ENCODE measurements at regions not wholly inside any gene's neighbourhood (a gene's known extent, or its start where the extent isn't known, plus 50 kb on each side); places are given as distances from the start of the nearest gene placed in this dataset.

DNA sequence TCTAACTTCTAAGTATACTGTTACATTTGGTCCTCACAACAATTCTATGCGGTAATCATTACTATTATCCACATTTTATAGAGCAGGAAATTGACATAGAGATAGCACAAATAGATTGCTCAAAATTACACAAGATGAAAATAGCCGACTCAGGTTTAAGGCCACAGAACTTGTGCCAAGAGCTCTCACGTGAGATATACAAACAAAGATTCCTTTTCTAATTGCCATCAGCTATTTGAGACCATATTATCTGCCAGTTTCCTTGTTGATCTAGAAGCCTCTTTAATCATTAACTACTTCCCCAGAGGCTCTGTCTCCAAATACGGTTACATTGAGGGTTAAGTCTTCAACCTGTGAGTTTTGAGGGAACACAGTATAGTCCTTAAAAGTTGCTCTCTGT is 61.0 kb upstream of the GLYATL1B start:
- POLR2A ChIA-PET, result no interaction called here
- Histone ChIP-seq H3K9me3 (replicated peaks; ENCODE audit: control insufficient read depth, insufficient read depth, low read length) (no peaks in the 10 kb centered on the region), H3K27me3 (ENCODE audit: control insufficient read depth in 2 of 2, insufficient read depth in 2 of 2, low read length in 2 of 2) (no peaks in the 10 kb centered on the region), H3K4me1 (ENCODE audit: control insufficient read depth, extremely low read depth, insufficient read depth, low read length) (no peaks in the 10 kb centered on the region), H3K27ac (ENCODE audit: insufficient read depth, low read depth, low read length) (no peak overlapping the region), H3K4me2 (ENCODE audit: insufficient read depth, low read length) (no peak overlapping the region), H3K36me3 (ENCODE audit: control insufficient read depth in 2 of 2, extremely low read depth in 1 of 2, insufficient read depth in 2 of 2, low read length in 2 of 2) (no peaks in the 10 kb centered on the region), H3K9ac (replicated peaks; ENCODE audit: extremely low read depth, insufficient read depth, low read length) (no peak overlapping the region), H3K79me2 (ENCODE audit: control insufficient read depth, insufficient read depth, low read length) (no peaks in the 10 kb centered on the region), H4K20me1 (replicated peaks; ENCODE audit: control insufficient read depth, extremely low read depth, insufficient read depth, low read length) (no peaks in the 10 kb centered on the region), H3K9me1 (replicated peaks; ENCODE audit: control insufficient read depth, extremely low read depth, insufficient read depth, low read length) (no peaks in the 10 kb centered on the region), H3K4me3 (replicated peaks in 1 of 3; ENCODE audit: insufficient read depth in 1 of 3, low read depth in 1 of 3, low read length in 3 of 3) (no peak overlapping the region), H2AFZ (ENCODE audit: low read depth, low read length) (no peak overlapping the region)
- dilution Hi-C loops (cut with MboI; ENCODE audit: extremely low pct_ligation_motif_present, low sequenced_read_pairs), result no loop called here
- TF ChIP-seq POLR2A (IDR thresholded peaks at IDR 0.05; ENCODE audit: low read depth, low read length), result no peak
- intact Hi-C loops (cut with micrococcal nuclease), result no loop called here
- CTCF ChIA-PET, result no interaction called here
- DNase-seq (ENCODE audit: low read depth, low spot score), result no peak
- FAIRE-seq, result no peak
- BruUV-seq (replicated peaks), result no TSS peak

DNA sequence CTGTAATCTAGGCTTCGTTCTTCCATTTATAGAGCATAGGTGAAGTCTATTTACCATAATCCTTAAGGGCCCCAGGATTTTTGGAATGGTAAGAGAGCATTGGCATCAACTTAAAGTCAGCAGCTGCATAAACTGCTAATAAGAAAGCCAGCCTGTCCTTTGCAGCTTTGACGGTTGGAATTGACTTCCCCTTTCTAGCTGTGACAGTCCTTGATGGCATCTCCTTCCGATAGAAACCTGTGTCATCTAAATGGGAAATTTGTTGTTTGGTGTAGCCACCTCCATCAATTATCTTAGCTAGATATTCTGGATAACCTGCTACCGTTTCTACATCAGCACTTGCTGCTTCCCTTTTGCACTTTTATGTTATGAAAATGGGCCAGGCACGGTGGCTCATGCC is 58.0 kb upstream of the GLYATL1B start:
- no peak overlapping the region for H3K4me3 ChIP-seq (replicated peaks in 1 of 3; ENCODE audit: insufficient read depth in 1 of 3, low read depth in 1 of 3, low read length in 3 of 3)
- H3K27ac ChIP-seq (ENCODE audit: insufficient read depth, low read depth, low read length), result no peak overlapping the region
- no peaks in the 10 kb centered on the region for H3K4me1 ChIP-seq (ENCODE audit: control insufficient read depth, extremely low read depth, insufficient read depth, low read length)
- FAIRE-seq, result no peak
- H3K4me2 ChIP-seq (ENCODE audit: insufficient read depth, low read length), result no peak overlapping the region
- no peaks in the 10 kb centered on the region for H3K79me2 ChIP-seq (ENCODE audit: control insufficient read depth, insufficient read depth, low read length)
- H3K9me1 ChIP-seq (replicated peaks; ENCODE audit: control insufficient read depth, extremely low read depth, insufficient read depth, low read length), result no peaks in the 10 kb centered on the region
- dilution Hi-C loops (cut with MboI; ENCODE audit: extremely low pct_ligation_motif_present, low sequenced_read_pairs) (no loop called here), intact Hi-C loops (cut with micrococcal nuclease) (no loop called here)
- ChIA-PET POLR2A (no interaction called here), CTCF (interaction anchor here (1.1 kb wide), 1 partner anchor 30 kb away, joined by 3 read pairs; no protein-coding TSS in a partner anchor)
- no peak overlapping the region for H3K9ac ChIP-seq (replicated peaks; ENCODE audit: extremely low read depth, insufficient read depth, low read length)
- no peaks in the 10 kb centered on the region for H3K27me3 ChIP-seq (ENCODE audit: control insufficient read depth in 2 of 2, insufficient read depth in 2 of 2, low read length in 2 of 2)
- no peak for TF ChIP-seq MYC (IDR thresholded peaks at IDR 0.05; ENCODE audit: low read depth, low read length)
- TF ChIP-seq POLR2A (IDR thresholded peaks at IDR 0.05; ENCODE audit: low read depth, low read length), result no peak
- no TSS peak for BruUV-seq (replicated peaks)
- DNase-seq (ENCODE audit: low read depth, low spot score), result no peak
- H3K36me3 ChIP-seq (ENCODE audit: control insufficient read depth in 2 of 2, extremely low read depth in 1 of 2, insufficient read depth in 2 of 2, low read length in 2 of 2), result no peaks in the 10 kb centered on the region
- no peaks in the 10 kb centered on the region for H4K20me1 ChIP-seq (replicated peaks; ENCODE audit: control insufficient read depth, extremely low read depth, insufficient read depth, low read length)
- no peaks in the 10 kb centered on the region for H3K9me3 ChIP-seq (replicated peaks; ENCODE audit: control insufficient read depth, insufficient read depth, low read length)
- no peak overlapping the region for H2AFZ ChIP-seq (ENCODE audit: low read depth, low read length)
